Posterior cingulate gyrus (tissue), 11 donors: ENCODE measurements at regions not wholly inside any gene's neighbourhood (a gene's known extent, or its start where the extent isn't known, plus 50 kb on each side); places are given as distances from the start of the nearest gene placed in this dataset.

Source experiments
- DNase-seq, 10 donors: peaks; one replicate each; pipeline versions ENCODE4 v3.0.0 to v3.0.0-alpha.2; 2020 to 2021; ENCODE audit warnings: mixed read lengths in 3 of 10
- intact Hi-C: fragments of 100-400 bp; cut with DNase I; formaldehyde crosslinking; loops from one replicate; pipeline ENCODE4 v1.15.1; 2023

DNA sequence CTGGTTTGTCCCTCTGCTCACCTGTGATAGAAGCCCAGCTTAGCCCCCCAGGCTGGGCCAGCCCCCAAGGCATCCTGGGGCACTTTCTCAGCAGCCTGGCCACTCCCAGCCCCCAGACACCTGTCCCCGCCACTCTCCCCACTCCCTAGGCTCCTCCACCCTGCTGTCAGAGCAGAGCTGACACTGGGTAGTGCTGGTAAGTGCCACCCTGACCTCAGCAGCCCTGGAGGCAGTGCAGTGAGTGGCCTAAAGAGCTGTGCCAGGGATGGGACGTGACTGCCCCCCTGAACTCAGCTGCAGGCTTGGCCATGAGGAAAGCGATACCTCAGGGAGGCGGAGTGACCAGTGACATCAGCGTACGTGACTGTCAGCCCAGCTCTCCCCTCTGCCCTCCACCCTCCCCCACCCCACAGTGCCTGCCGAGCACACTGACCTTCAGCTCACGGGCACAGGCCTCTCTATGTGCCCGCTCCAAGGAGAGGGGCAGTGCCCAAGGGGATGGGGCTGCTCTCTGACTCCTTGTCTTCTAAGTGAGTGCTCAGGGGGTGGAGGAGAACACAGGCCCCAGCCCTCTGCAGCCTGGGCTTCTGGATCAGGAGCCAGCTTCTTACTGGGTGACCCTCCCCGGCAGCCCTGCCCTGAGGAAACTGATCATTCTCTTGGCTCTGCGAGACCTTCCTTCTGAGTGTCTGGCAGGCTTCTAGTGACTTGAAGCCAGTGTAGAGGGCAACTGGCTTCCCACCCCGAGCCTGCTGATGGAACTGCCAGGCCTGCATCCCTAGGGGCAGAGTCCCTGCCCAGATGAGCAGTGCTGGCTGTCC is 172.7 kb downstream of the MRPL14 start:
- peak in 1 of 10 donors; percentile 63 for DNase-seq
- intact Hi-C loops: loop anchor here (10.0 kb wide), 1 partner anchor 180 kb away; the partner anchor contains the start of gene VEGFA

- DNase-seq: peak in 1 of 10 donors; percentile 72
- intact Hi-C loops: loop anchor here (10.0 kb wide), 1 partner anchor 179 kb away; the partner anchor contains the start of gene VEGFA
Measured at GRCh38 chr6:43953794-43954310, 173.4 kb downstream of the MRPL14 start.

GRCh38 chr6:43953256-43953655 is 174.0 kb downstream of the MRPL14 start:
- DNase-seq: peak in 1 of 10 donors; percentile 27

DNA sequence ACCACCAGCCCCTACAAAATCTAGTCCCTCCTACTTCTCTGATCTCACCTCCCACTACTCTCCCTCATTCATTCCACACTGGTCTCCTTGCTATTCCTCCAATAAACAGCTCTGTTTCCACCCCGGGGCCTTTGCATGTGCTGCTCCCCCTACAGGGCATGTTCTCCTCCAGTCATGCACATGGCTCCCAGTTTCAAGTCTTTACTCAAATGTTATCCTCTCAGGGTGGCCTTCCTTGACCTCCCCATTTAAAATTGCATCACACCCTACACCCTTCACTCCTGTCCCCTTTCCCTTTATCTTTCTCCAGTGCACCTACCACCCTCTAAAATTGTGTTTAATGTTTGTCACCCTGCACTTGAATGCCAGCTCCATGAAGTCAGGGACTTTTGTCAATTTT is 174.5 kb downstream of the MRPL14 start:
- intact Hi-C loops: loop anchor here (10.0 kb wide), 1 partner anchor 178 kb away; the partner anchor contains the start of gene VEGFA

More at GRCh38 chr6:43953256-43953655, 174.0 kb downstream of the MRPL14 start:
- intact Hi-C loops: loop anchor here (10.0 kb wide), 1 partner anchor 178 kb away; the partner anchor contains the start of gene VEGFA

GRCh38 chr6:43951756-43952675 is 175.2 kb downstream of the MRPL14 start:
- DNase-seq: peak in 1 of 10 donors; percentile 33
- intact Hi-C loops: loop anchor here (10.0 kb wide), 1 partner anchor 177 kb away; the partner anchor contains the start of gene VEGFA

More for the DNA sequence above, 174.5 kb downstream of the MRPL14 start:
- peak in 1 of 10 donors; percentile 61 for DNase-seq

- intact Hi-C loops: loop anchor here (10.0 kb wide), 1 partner anchor 176 kb away; the partner anchor contains the start of gene VEGFA
- DNase-seq: peak in 2 of 10 donors; percentile 15 to 87
Measured at GRCh38 chr6:43951063-43951755, 176.0 kb downstream of the MRPL14 start.

DNA sequence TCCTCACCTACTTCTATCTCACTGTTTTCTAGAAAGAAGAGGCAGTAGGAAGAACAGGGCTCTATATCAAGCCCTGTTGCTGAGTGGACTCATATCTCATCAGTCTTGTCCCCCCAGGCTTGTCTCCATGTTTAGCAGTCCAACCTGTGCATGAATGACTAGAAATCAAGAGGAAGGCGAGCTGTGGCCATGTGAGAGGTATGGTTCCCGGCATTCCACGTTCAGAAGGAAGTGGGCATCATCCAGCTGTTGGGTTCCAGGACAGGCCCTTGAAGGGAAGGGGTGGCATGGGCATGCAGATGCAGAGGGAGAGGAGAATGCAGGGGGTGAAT is 176.6 kb downstream of the MRPL14 start:
- DNase-seq: peak in 1 of 10 donors; percentile 3
- intact Hi-C loops: loop anchor here (10.0 kb wide), 1 partner anchor 176 kb away; the partner anchor contains the start of gene VEGFA

DNA sequence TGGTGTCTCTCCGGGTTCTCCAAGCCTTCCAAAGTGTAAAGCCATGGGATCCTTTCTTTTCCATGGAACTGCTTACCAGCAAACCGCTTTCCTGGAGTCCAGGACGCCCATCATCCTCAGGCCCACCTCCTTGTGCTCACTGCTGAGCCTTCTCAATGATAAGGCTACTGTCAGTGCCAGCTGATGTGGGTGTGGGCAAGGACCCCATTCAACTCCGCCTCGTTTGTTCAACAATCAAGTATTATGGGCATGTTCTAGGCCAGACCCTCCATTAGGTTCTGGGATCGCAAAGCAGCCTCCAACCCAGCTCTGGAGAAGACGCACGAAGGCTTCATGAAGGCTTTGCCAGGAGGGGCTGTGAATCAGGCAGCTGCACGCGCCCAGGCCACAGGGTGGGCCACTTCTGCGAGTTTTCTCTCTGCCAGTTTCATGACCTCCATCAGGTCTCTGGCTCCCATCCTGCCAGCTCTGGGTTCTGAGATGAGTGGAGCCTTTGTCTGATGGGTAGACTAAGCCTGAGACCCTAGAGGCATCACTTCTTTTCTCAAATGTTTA is 177.1 kb downstream of the MRPL14 start:
- peak in 1 of 10 donors; percentile 60 for DNase-seq
- intact Hi-C loops: loop anchor here (10.0 kb wide), 1 partner anchor 175 kb away; the partner anchor contains the start of gene VEGFA

DNA sequence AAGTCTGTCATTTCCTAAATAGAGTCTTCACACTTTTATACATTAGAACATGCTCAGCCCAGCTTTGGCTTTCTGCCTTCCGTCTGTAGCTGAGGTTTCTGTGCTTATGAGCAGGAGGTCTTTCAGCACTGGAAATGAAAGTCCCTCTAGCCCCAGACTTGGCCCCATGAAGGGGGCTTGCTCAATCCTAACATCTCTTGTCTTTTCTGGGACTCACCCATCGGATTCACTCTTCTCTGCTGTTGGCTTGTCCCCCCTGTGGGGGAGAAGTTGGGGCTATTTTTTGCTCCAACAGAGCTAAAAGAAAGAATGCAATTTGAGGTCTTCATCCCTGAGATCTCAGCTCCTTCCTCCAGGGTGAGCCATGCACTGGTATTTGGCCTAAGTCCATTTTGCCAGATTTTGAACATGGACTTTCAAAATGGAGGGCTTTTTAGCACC is 177.7 kb downstream of the MRPL14 start:
- DNase-seq: peak in 1 of 10 donors; percentile 22
- intact Hi-C loops: no loop called here

- intact Hi-C loops: no loop called here
- peak in 1 of 10 donors; percentile 16 for DNase-seq
Measured at GRCh38 chr6:43948527-43949485, 178.4 kb downstream of the MRPL14 start.

DNA sequence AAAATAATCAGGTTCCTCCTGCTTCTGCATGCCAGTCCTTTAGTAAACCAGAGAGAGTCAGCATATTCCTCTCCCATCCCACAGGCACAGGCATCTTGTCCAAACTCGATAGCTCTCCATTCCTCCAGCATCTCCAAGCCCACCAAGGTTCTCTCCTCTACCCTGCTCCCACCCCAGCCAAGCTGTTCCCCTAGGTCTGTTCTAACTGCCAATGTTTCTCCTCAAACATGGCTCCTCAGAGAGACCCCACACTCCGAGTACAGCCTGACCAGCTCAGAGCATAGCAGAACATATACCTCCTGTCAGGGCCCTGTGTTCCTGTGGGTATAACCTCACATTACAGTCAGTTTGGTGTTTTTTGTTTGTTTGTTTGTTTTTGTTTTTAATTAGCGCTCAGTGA is 177.8 kb downstream of the VEGFA start:
- DNase-seq: no peak
- intact Hi-C loops: no loop called here

- intact Hi-C loops: no loop called here
- no peak for DNase-seq
Measured at GRCh38 chr6:43946641-43947363, 176.8 kb downstream of the VEGFA start.

GRCh38 chr6:43945768-43946080 is 175.7 kb downstream of the VEGFA start:
- intact Hi-C loops: no loop called here
- no peak for DNase-seq

- intact Hi-C loops: no loop called here
- DNase-seq: no peak
Measured at GRCh38 chr6:43944908-43945767, 175.1 kb downstream of the VEGFA start.

DNA sequence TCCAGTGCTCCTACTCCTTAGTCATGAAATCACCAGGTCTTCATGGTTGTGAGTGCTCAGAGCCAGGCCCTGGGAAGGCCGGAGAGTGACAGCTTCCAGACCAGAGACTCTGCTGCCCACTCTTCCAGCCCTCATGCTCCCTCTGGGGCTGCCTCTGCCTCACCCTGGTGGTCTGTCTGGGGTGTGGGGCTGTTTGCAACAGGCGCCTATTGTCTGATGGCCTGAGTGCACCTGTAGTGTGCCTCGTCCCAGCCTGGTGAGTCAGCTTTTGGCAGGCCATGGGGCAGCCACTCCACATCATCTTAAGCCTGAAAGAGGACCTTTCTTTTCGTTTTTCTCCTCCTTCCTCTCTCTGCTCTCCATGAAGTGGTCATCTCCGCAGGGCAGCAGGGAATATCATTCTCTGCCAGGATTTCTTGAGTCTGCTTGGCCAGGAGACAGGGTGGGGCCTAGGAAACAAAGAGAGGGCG is 173.8 kb downstream of the VEGFA start:
- DNase-seq: peak in 2 of 10 donors; percentile 11 to 81
- intact Hi-C loops: no loop called here

GRCh38 chr6:43943099-43943766 is 173.2 kb downstream of the VEGFA start:
- peak in 1 of 10 donors; percentile 21 for DNase-seq
- intact Hi-C loops: no loop called here
